Gastrocnemius medialis (tissue), 4 donors: ENCODE measurements at regions not wholly inside any gene's neighbourhood (a gene's known extent, or its start where the extent isn't known, plus 50 kb on each side); places are given as distances from the start of the nearest gene placed in this dataset.
"Not testable (repeated sequence)": the region's sequence is repeated elsewhere in the genome, so short reads cannot be mapped to it uniquely, and the experiment has no call there.

Source experiments
- ATAC-seq, 2 donors: fragments of 150-250 bp; one replicate each; pipeline ENCODE4 v1.9.1; 2016
- DNase-seq, 2 donors: peaks; one replicate each; pipeline ENCODE4 v3.0.0-alpha.2; 2019
- H3K27ac ChIP-seq, 4 donors: fragments of 200-600 bp; sonication (generic); 1 replicate in 1 of 4; 2 replicates in 3 of 4; pipeline ENCODE4 v1.5.1; 2016 to 2018; ENCODE audit warnings: mild to moderate bottlenecking in 2 of 4, moderate library complexity in 1 of 4
- H3K27me3 ChIP-seq, 3 donors: fragments of 200-600 bp; sonication (generic) in 2 of 3; 1 replicate in 1 of 3; 2 replicates in 2 of 3; pipeline versions ENCODE4 v1.5.1 to v1.6.0; 2016 to 2019; ENCODE audit warnings: mild to moderate bottlenecking in 1 of 3, moderate library complexity in 1 of 3
- H3K36me3 ChIP-seq, 2 donors: fragments of 200-600 bp; sonication (generic) in 1 of 2; one replicate each; pipeline ENCODE4 v1.5.1; 2017 to 2018
- H3K4me1 ChIP-seq, 2 donors: fragments of 200-600 bp; sonication (generic) in 1 of 2; one replicate each; pipeline ENCODE4 v1.5.1; 2016 to 2017; ENCODE audit warnings: mild to moderate bottlenecking in 2 of 2
- H3K4me3 ChIP-seq, 4 donors: fragments of 200-600 bp; sonication (generic) in 3 of 4; 1 replicate in 1 of 4; 2 replicates in 3 of 4; pipeline ENCODE4 v1.5.1; 2016 to 2019; ENCODE audit warnings: mild to moderate bottlenecking in 2 of 4
- H3K9me3 ChIP-seq, 3 donors: fragments of 200-600 bp; sonication (generic) in 2 of 3; 1 replicate in 1 of 3; 2 replicates in 2 of 3; pipeline ENCODE4 v1.5.1; 2016 to 2019
- POLR2A ChIP-seq, 2 donors: fragments of 450-650 bp; IDR thresholded peaks; one replicate each; pipeline ENCODE4 v1.6.1; 2017; ENCODE audit warnings: antibody characterized with exemption in 2 of 2, mild to moderate bottlenecking in 2 of 2, moderate library complexity in 2 of 2
- in situ Hi-C, 4 donors: fragments of 200-750 bp; cut with MboI; loops; one replicate each; pipeline versions ENCODE4 v1.15.0 to v1.8.0; 2017; ENCODE audit warnings: low sequenced_read_pairs in 4 of 4
- intact Hi-C: fragments of 100-400 bp; cut with DNase I; formaldehyde crosslinking; loops from one replicate; pipeline ENCODE4 v1.15.1; 2023; ENCODE audit warnings: low total_unique reads
- TF ChIP-seq, protein P1 (sequence below), 5 experiments: fragments of 450-650 bp in 3 of 5; fragments of 200-600 bp in 2 of 5; sonication (generic) in 2 of 5; IDR thresholded peaks in 4 of 5; conservative IDR thresholded peaks in 1 of 5; 1 replicate in 4 of 5; 2 replicates in 1 of 5; pipeline ENCODE4 v1.5.1; 2016 to 2019; ENCODE audit warnings: antibody characterized with exemption in 5 of 5, mild to moderate bottlenecking in 3 of 5, moderate library complexity in 3 of 5

DNA sequence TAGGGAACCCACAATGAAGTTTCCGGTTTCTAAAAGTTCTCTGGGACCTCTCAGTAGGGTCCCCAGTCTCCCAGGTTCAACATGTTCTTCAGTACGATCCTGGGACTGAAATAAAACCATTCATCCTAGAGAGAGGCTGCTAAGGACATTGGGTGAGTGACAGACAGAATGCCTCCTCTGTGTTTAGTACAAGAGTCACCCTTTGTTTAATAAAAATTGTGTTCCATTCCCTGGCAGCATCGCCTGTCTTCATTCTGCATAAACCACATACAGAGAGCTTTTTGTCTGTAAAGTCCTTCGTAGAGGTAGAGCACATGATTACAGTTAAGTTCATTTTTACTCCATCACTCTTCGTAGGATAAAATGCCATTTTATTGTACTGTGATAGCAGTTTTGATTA, 95.3 kb upstream of the GPR12 start:
- no peak for DNase-seq
- Histone ChIP-seq H3K27ac (no peak overlapping the region), H3K4me1 (no peaks in the 10 kb centered on the region), H3K27me3 (no peaks in the 10 kb centered on the region), H3K36me3 (no peaks in the 10 kb centered on the region), H3K4me3 (no peak overlapping the region), H3K9me3 (no peaks in the 10 kb centered on the region)
- no peak for TF ChIP-seq POLR2A (IDR thresholded peaks at IDR 0.05)
- TF ChIP-seq, protein P1, sequence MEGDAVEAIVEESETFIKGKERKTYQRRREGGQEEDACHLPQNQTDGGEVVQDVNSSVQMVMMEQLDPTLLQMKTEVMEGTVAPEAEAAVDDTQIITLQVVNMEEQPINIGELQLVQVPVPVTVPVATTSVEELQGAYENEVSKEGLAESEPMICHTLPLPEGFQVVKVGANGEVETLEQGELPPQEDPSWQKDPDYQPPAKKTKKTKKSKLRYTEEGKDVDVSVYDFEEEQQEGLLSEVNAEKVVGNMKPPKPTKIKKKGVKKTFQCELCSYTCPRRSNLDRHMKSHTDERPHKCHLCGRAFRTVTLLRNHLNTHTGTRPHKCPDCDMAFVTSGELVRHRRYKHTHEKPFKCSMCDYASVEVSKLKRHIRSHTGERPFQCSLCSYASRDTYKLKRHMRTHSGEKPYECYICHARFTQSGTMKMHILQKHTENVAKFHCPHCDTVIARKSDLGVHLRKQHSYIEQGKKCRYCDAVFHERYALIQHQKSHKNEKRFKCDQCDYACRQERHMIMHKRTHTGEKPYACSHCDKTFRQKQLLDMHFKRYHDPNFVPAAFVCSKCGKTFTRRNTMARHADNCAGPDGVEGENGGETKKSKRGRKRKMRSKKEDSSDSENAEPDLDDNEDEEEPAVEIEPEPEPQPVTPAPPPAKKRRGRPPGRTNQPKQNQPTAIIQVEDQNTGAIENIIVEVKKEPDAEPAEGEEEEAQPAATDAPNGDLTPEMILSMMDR (IDR thresholded peaks at IDR 0.05 in 4 of 5, conservative IDR thresholded peaks at IDR 0.05 in 1 of 5), result no peak
- in situ Hi-C loops (no loop called here), intact Hi-C loops (no loop called here)
- no peak for ATAC-seq

GRCh38 chr13:26855071-26855470, 94.5 kb upstream of the GPR12 start:
- in situ Hi-C loops (no loop called here), intact Hi-C loops (no loop called here)
- TF ChIP-seq POLR2A (IDR thresholded peaks at IDR 0.05), result no peak
- TF ChIP-seq, protein P1 (IDR thresholded peaks at IDR 0.05 in 4 of 5, conservative IDR thresholded peaks at IDR 0.05 in 1 of 5), result no peak
- no peak for ATAC-seq
- H3K27ac ChIP-seq, result no peak overlapping the region
- no peaks in the 10 kb centered on the region for H3K36me3 ChIP-seq
- no peaks in the 10 kb centered on the region for H3K27me3 ChIP-seq
- H3K9me3 ChIP-seq, result no peaks in the 10 kb centered on the region
- H3K4me3 ChIP-seq, result no peak overlapping the region
- DNase-seq, result no peak
- H3K4me1 ChIP-seq, result no peaks in the 10 kb centered on the region

GRCh38 chr13:26853323-26853722, 92.7 kb upstream of the GPR12 start:
- intact Hi-C loops, result no loop called here
- Histone ChIP-seq H3K9me3 (no peaks in the 10 kb centered on the region), H3K27ac (no peak overlapping the region), H3K36me3 (no peaks in the 10 kb centered on the region), H3K27me3 (no peaks in the 10 kb centered on the region), H3K4me1 (no peaks in the 10 kb centered on the region), H3K4me3 (no peak overlapping the region)
- DNase-seq (no peak), ATAC-seq (no peak)
- TF ChIP-seq POLR2A (IDR thresholded peaks at IDR 0.05), result no peak
- TF ChIP-seq, protein P1 (IDR thresholded peaks at IDR 0.05 in 4 of 5, conservative IDR thresholded peaks at IDR 0.05 in 1 of 5), result no peak
- in situ Hi-C loops, result no loop called here

GRCh38 chr13:26847281-26847680, 86.7 kb upstream of the GPR12 start:
- intact Hi-C loops (no loop called here), in situ Hi-C loops (no loop called here)
- H3K4me1 ChIP-seq, result no peaks in the 10 kb centered on the region

GRCh38 chr13:26845063-26845462, 84.5 kb upstream of the GPR12 start:
- H3K4me1 ChIP-seq, result not testable (repeated sequence)

More at GRCh38 chr13:26847281-26847680, 86.7 kb upstream of the GPR12 start:
- ATAC-seq (no peak), DNase-seq (no peak)
- Histone ChIP-seq H3K4me3 (no peak overlapping the region), H3K27me3 (no peaks in the 10 kb centered on the region), H3K36me3 (no peaks in the 10 kb centered on the region), H3K9me3 (no peaks in the 10 kb centered on the region), H3K27ac (no peak overlapping the region)
- TF ChIP-seq, protein P1 (IDR thresholded peaks at IDR 0.05 in 4 of 5, conservative IDR thresholded peaks at IDR 0.05 in 1 of 5), result no peak
- no peak for TF ChIP-seq POLR2A (IDR thresholded peaks at IDR 0.05)

More at GRCh38 chr13:26845063-26845462, 84.5 kb upstream of the GPR12 start:
- DNase-seq, H3K27me3 ChIP-seq, H3K4me3 ChIP-seq, in situ Hi-C loops, ATAC-seq, H3K9me3 ChIP-seq, H3K27ac ChIP-seq, H3K36me3 ChIP-seq, intact Hi-C loops: not testable (repeated sequence)
